ENCODE measurements at regions not wholly inside any gene's neighbourhood (a gene's known extent, or its start where the extent isn't known, plus 50 kb on each side); places are given as distances from the start of the nearest gene placed in this dataset.

- no peak for DNase-seq (ENCODE audit: low spot score)
Measured at GRCh38 chr19:31402529-31403316, 53.5 kb upstream of the TSHZ3 start.

- DNase-seq (ENCODE audit: low spot score) = no peak
Measured at GRCh38 chr19:31406106-31406505, 56.9 kb upstream of the TSHZ3 start.

- no peak for DNase-seq (ENCODE audit: low spot score)
Measured at GRCh38 chr19:31408460-31409124, 59.4 kb upstream of the TSHZ3 start.

- no peak for DNase-seq (ENCODE audit: low spot score)
Measured at GRCh38 chr19:31413353-31413752, 64.1 kb upstream of the TSHZ3 start.

GRCh38 chr19:31415322-31415721, 66.1 kb upstream of the TSHZ3 start:
- no peak for DNase-seq (ENCODE audit: low spot score)

GRCh38 chr19:31416548-31416947, 67.3 kb upstream of the TSHZ3 start:
- no peak for DNase-seq (ENCODE audit: low spot score)

- DNase-seq (ENCODE audit: low spot score) = no peak
Measured at GRCh38 chr19:31418055-31418454, 68.8 kb upstream of the TSHZ3 start.

GRCh38 chr19:31418692-31419430, 69.6 kb upstream of the TSHZ3 start:
- no peak for DNase-seq (ENCODE audit: low spot score)

- DNase-seq (ENCODE audit: low spot score) = no peak
Measured at GRCh38 chr19:31419871-31420445, 70.7 kb upstream of the TSHZ3 start.

GRCh38 chr19:31421082-31421481, 71.8 kb upstream of the TSHZ3 start:
- no peak for DNase-seq (ENCODE audit: low spot score)

- DNase-seq (ENCODE audit: low spot score) = no peak
Measured at GRCh38 chr19:31421856-31422255, 72.6 kb upstream of the TSHZ3 start.

- DNase-seq (ENCODE audit: low spot score) = no peak
Measured at GRCh38 chr19:31423896-31424295, 74.7 kb upstream of the TSHZ3 start.

GRCh38 chr19:31424861-31425620, 75.8 kb upstream of the TSHZ3 start:
- DNase-seq (ENCODE audit: low spot score) = no peak

GRCh38 chr19:31427857-31428256, 78.6 kb upstream of the TSHZ3 start:
- DNase-seq (ENCODE audit: low spot score) = no peak

- no peak for DNase-seq (ENCODE audit: low spot score)
Measured at GRCh38 chr19:31430381-31430780, 81.1 kb upstream of the TSHZ3 start.

- DNase-seq (ENCODE audit: low spot score) = no peak
Measured at GRCh38 chr19:31432201-31432810, 83.1 kb upstream of the TSHZ3 start.

- DNase-seq (ENCODE audit: low spot score) = no peak
Measured at GRCh38 chr19:31436121-31436776, 87.0 kb upstream of the TSHZ3 start.

GRCh38 chr19:31438401-31439269, 89.4 kb upstream of the TSHZ3 start:
- no peak for DNase-seq (ENCODE audit: low spot score)

GRCh38 chr19:31439270-31439573, 90.0 kb upstream of the TSHZ3 start:
- no peak for DNase-seq (ENCODE audit: low spot score)

- DNase-seq (ENCODE audit: low spot score) = no peak
Measured at GRCh38 chr19:31444931-31445330, 95.7 kb upstream of the TSHZ3 start.

Data from ureter (tissue), 1 donor.